Progenitor cell of endocrine pancreas (in vitro differentiated cells): ENCODE measurements at regions not wholly inside any gene's neighbourhood (a gene's known extent, or its start where the extent isn't known, plus 50 kb on each side); places are given as distances from the start of the nearest gene placed in this dataset.

Experiments
- DNase-seq: peaks from one replicate; pipeline ENCODE4 v3.0.0; 2021; ENCODE audit warnings: low spot score; ENCODE audit not compliant: unreplicated experiment
- H3K27ac Mint-ChIP-seq: 2 replicates; pipeline ENCODE4 v1.8.0; 2021; ENCODE audit warnings: mild to moderate bottlenecking, moderate library complexity, mixed read lengths
- H3K27me3 Mint-ChIP-seq: 2 replicates; pipeline ENCODE4 v1.8.0; 2021; ENCODE audit warnings: mixed read lengths
- H3K36me3 Mint-ChIP-seq: 2 replicates; pipeline ENCODE4 v1.8.0; 2022; ENCODE audit warnings: mixed read lengths; ENCODE audit not compliant: insufficient read depth
- H3K4me1 Mint-ChIP-seq: 2 replicates; pipeline ENCODE4 v1.8.0; 2021; ENCODE audit warnings: low read depth, mixed read lengths
- H3K4me3 Mint-ChIP-seq: 2 replicates; pipeline ENCODE4 v1.8.0; 2021; ENCODE audit warnings: low read depth, mild to moderate bottlenecking, moderate library complexity, mixed read lengths
- H3K9me3 Mint-ChIP-seq: 2 replicates; pipeline ENCODE4 v1.8.0; 2021; ENCODE audit warnings: low read depth, mixed read lengths
- TF ChIP-seq, protein P1 (sequence below): fragments of 200-600 bp; sonication (generic); IDR thresholded peaks from one replicate; pipeline ENCODE4 v1.5.0; 2021; ENCODE audit warnings: antibody characterized with exemption, mild to moderate bottlenecking; ENCODE audit not compliant: unreplicated experiment

DNA sequence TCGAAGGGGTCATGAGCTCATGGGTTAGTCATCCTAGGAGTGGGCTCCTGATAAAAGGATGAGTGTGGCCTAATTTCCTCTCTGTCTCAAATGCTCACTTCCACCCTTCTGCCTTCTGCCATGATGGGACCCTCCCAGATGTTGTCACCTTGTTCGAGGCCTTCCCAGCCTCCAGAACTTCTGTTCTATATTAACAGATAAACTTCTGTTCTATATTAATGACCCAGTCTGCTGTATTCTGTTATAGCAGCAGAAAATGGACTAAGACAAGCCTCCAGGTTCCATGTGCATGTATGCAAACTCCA is 583.2 kb downstream of the GLRX3 start:
- no peak for DNase-seq
- no peaks in the 10 kb centered on the region for H3K36me3 Mint-ChIP-seq
- H3K9me3 Mint-ChIP-seq = no peaks in the 10 kb centered on the region
- no peaks in the 10 kb centered on the region for H3K4me1 Mint-ChIP-seq
- TF ChIP-seq, protein P1, sequence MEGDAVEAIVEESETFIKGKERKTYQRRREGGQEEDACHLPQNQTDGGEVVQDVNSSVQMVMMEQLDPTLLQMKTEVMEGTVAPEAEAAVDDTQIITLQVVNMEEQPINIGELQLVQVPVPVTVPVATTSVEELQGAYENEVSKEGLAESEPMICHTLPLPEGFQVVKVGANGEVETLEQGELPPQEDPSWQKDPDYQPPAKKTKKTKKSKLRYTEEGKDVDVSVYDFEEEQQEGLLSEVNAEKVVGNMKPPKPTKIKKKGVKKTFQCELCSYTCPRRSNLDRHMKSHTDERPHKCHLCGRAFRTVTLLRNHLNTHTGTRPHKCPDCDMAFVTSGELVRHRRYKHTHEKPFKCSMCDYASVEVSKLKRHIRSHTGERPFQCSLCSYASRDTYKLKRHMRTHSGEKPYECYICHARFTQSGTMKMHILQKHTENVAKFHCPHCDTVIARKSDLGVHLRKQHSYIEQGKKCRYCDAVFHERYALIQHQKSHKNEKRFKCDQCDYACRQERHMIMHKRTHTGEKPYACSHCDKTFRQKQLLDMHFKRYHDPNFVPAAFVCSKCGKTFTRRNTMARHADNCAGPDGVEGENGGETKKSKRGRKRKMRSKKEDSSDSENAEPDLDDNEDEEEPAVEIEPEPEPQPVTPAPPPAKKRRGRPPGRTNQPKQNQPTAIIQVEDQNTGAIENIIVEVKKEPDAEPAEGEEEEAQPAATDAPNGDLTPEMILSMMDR = no peak
- no peak overlapping the region for H3K4me3 Mint-ChIP-seq
- H3K27me3 Mint-ChIP-seq = peaks cover 6% of the 10 kb centered on the region
- no peak overlapping the region for H3K27ac Mint-ChIP-seq

DNA sequence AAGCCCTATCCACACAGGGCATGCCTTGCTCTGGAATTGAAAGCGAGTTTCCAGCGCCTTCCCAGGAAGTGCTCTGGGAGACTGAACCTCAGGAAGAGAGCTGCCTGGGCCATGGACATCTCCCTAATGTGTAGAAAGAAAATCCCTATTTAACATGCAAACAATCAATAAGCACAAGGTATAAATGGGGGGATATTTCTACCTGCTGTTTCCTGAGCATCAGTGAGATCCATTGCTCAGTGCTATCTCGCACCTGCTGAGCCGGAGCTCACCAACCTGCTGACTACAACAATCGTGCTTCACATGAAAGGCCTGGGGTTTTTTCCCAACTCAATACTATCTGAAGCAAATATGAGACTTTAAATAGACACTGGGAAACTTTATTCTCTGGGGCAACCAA is 584.0 kb downstream of the GLRX3 start:
- H3K9me3 Mint-ChIP-seq = no peaks in the 10 kb centered on the region
- H3K27ac Mint-ChIP-seq = no peak overlapping the region
- peaks cover 6% of the 10 kb centered on the region for H3K27me3 Mint-ChIP-seq
- no peaks in the 10 kb centered on the region for H3K4me1 Mint-ChIP-seq
- no peaks in the 10 kb centered on the region for H3K36me3 Mint-ChIP-seq
- DNase-seq = no peak
- TF ChIP-seq, protein P1 = no peak
- no peak overlapping the region for H3K4me3 Mint-ChIP-seq

DNA sequence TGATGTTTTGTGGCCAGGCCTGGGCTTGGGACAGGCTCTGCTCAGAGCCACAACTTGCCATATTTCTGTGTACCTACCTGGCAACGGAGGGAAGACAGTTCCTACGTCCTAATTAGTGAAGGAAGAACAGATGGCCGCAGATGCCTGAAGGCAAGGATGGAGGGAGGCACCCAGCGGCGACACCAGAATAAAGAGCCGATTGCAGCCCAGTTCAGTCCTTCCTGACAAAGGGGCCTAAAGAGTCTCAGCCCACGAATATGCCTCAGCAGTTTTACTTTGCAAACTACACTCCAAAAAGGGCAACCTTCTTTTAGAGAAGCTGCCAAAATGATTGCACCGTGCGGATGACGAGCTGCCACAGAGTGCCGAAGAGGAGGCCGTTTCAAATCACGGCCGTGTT is 585.8 kb downstream of the GLRX3 start:
- Mint-ChIP-seq H3K36me3 (no peaks in the 10 kb centered on the region), H3K4me3 (no peak overlapping the region), H3K4me1 (peaks cover 3% of the 10 kb centered on the region), H3K9me3 (no peaks in the 10 kb centered on the region), H3K27me3 (peaks cover 5% of the 10 kb centered on the region), H3K27ac (no peak overlapping the region)
- no peak for DNase-seq
- TF ChIP-seq, protein P1 = no peak

DNA sequence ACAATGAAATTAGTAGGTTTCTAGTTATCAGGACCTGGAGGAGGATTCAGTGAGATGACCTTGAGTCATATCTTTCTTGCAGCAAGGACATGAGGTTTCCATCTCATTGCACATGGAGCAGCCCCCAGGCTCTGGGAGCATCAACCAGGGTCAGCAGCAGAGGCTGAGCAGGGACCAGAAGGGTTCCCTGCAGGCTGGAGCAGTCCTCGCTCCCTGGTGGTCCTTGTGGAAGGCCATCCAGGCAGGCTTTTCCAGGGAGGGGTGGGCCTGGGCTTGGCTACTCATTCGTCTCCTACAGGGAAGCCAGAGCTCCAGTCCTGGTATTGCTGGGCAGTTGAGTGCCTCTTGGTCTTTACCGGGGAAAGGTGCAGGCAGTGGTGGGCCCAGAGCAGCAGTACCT is 587.5 kb downstream of the GLRX3 start:
- no peak for DNase-seq
- TF ChIP-seq, protein P1 = no peak
- H3K36me3 Mint-ChIP-seq = no peaks in the 10 kb centered on the region
- no peak overlapping the region for H3K4me3 Mint-ChIP-seq
- H3K4me1 Mint-ChIP-seq = peaks cover 3% of the 10 kb centered on the region
- H3K27me3 Mint-ChIP-seq = peaks cover 2% of the 10 kb centered on the region
- H3K9me3 Mint-ChIP-seq = no peaks in the 10 kb centered on the region
- no peak overlapping the region for H3K27ac Mint-ChIP-seq

- Mint-ChIP-seq H3K4me3 (no peak overlapping the region), H3K36me3 (no peaks in the 10 kb centered on the region), H3K27ac (no peak overlapping the region), H3K9me3 (no peaks in the 10 kb centered on the region), H3K27me3 (peaks cover 5% of the 10 kb centered on the region), H3K4me1 (peaks cover 3% of the 10 kb centered on the region)
- no peak for DNase-seq
- TF ChIP-seq, protein P1 = no peak
These were observed 586.0 kb downstream of the TCERG1L start for GRCh38 chr10:130725474-130725970.
